ENCODE measurements at regions not wholly inside any gene's neighbourhood (a gene's known extent, or its start where the extent isn't known, plus 50 kb on each side); places are given as distances from the start of the nearest gene placed in this dataset.
"Not testable (repeated sequence)": the region's sequence is repeated elsewhere in the genome, so short reads cannot be mapped to it uniquely, and the experiment has no call there.

GRCh38 chr5:125914471-125914870 is 508.7 kb upstream of the GRAMD2B start:
- TF ChIP-seq CTCF (IDR thresholded peaks at IDR 0.05; ENCODE audit: borderline replicate concordance) = no peak
- DNase-seq = no peak
- intact Hi-C loops (cut with micrococcal nuclease) = no loop called here
- Histone ChIP-seq H3K9me3 (replicated peaks) (peaks cover 26% of the 10 kb centered on the region), H3K27ac (replicated peaks) (no peak overlapping the region), H3K4me3 (no peak overlapping the region), H3K4me1 (no peaks in the 10 kb centered on the region), H3K36me3 (no peaks in the 10 kb centered on the region), H3K27me3 (ENCODE audit: low read depth) (no peaks in the 10 kb centered on the region)

- H3K27ac ChIP-seq (replicated peaks); H3K4me3 ChIP-seq; H3K27me3 ChIP-seq (ENCODE audit: low read depth); DNase-seq; intact Hi-C loops (cut with micrococcal nuclease); H3K36me3 ChIP-seq; H3K4me1 ChIP-seq: not testable (repeated sequence)
- H3K9me3 ChIP-seq (replicated peaks) = peaks cover 20% of the 10 kb centered on the region
Observed at GRCh38 chr5:125923958-125924357, 499.3 kb upstream of the GRAMD2B start.

DNA sequence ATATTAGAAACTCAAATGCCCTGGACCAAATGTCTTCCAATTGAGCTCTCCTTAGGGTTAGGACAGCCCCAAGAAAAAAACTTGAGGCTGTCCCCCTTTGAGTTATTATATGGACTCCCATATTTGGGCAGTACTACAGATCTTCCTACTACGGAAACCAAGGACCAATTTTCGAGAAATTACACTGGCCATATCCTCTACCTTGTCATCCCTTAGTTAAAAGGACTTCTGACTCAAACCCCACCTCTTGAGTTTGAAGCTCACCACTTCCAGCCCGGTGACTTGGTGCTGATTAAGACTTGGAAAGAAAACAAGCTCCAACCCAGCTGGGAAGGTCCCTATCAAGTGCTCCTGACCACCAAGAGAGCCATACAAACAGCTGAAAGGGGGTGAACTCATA is 497.0 kb upstream of the GRAMD2B start:
- no peak for DNase-seq
- Histone ChIP-seq H3K36me3 (no peaks in the 10 kb centered on the region), H3K27me3 (ENCODE audit: low read depth) (no peaks in the 10 kb centered on the region), H3K4me3 (no peak overlapping the region), H3K27ac (replicated peaks) (no peak overlapping the region), H3K9me3 (replicated peaks) (peaks cover 21% of the 10 kb centered on the region), H3K4me1 (no peaks in the 10 kb centered on the region)
- intact Hi-C loops (cut with micrococcal nuclease) = no loop called here
- TF ChIP-seq CTCF (IDR thresholded peaks at IDR 0.05; ENCODE audit: borderline replicate concordance) = no peak

DNA sequence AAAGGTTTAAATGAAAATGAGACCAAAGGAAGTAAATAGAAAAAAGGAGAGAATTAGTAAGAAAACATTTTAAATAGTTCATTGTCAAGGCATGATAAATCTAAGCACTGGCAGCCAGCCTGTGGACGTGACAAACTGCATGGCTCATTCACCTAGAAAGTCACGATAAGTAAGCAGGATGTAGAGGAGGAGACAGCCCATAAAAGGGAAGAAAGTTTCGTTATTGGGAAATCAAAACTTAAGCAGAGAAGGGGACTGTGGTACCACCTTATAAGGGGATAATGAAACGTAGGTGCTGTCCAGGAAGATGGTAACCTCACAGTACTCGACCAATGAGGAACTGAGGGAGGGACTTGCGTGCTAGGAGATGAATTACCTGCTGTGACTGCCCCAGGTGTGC is 494.5 kb upstream of the GRAMD2B start:
- no peak overlapping the region for H3K27ac ChIP-seq (replicated peaks)
- H3K4me1 ChIP-seq = no peaks in the 10 kb centered on the region
- no peaks in the 10 kb centered on the region for H3K27me3 ChIP-seq (ENCODE audit: low read depth)
- H3K36me3 ChIP-seq = no peaks in the 10 kb centered on the region
- TF ChIP-seq CTCF (IDR thresholded peaks at IDR 0.05; ENCODE audit: borderline replicate concordance) = no peak
- no peak for DNase-seq
- intact Hi-C loops (cut with micrococcal nuclease) = no loop called here
- no peak overlapping the region for H3K4me3 ChIP-seq
- peaks cover 21% of the 10 kb centered on the region for H3K9me3 ChIP-seq (replicated peaks)

DNA sequence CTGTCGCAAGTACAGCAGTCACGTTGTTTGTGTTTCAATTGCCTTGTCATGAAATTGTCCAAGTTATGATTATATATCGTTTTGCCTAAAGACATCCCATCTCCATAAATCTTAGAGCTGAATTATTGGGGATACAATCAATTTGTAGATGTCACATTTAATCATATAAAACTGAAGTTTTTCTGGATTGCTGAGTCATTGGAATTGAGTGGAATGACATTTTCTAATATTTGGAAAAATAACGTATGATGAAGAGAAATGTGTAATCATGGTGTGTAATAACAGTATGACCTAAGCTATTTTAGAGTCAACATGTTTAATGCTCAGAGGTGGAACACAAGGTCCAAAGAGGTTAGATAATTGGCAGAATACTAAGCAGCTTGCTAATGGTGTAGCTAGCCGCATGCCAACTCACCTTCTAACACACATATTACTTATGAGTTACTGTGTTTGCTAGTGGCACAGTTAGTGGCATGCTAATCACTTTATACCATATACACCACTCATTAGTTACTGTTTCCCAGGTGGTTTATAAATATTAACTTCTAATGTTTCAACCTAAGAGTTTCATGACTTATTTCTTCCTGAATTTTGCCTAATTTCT is 473.1 kb upstream of the GRAMD2B start:
- Histone ChIP-seq H3K4me1 (no peaks in the 10 kb centered on the region), H3K36me3 (no peaks in the 10 kb centered on the region), H3K9me3 (replicated peaks) (peaks cover 13% of the 10 kb centered on the region), H3K27me3 (ENCODE audit: low read depth) (no peaks in the 10 kb centered on the region), H3K4me3 (no peak overlapping the region), H3K27ac (replicated peaks) (no peak overlapping the region)
- intact Hi-C loops (cut with micrococcal nuclease) = no loop called here
- DNase-seq = no peak
- no peak for TF ChIP-seq CTCF (IDR thresholded peaks at IDR 0.05; ENCODE audit: borderline replicate concordance)

DNA sequence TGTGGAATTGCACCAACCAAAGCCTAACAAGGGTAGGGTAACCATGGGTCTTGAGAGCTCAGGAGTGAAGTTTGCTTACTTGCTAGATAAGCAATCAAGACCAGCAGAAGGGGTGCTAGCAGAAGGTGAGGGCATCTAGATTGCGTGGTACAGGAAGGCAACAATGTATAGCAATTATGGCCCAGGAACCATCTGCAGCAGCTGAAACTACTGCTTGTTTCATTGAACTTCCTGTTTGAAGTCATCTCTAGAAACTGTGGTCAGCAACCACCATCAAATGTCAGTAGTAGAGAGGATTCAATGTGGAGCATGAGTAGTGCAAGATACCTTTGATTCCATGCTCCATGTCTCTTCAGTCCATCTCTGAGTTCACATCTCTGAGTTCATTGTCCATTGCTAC is 462.1 kb upstream of the GRAMD2B start:
- TF ChIP-seq CTCF (IDR thresholded peaks at IDR 0.05; ENCODE audit: borderline replicate concordance) = no peak
- no peak overlapping the region for H3K27ac ChIP-seq (replicated peaks)
- H3K36me3 ChIP-seq = no peaks in the 10 kb centered on the region
- intact Hi-C loops (cut with micrococcal nuclease) = no loop called here
- DNase-seq = no peak
- no peak overlapping the region for H3K4me3 ChIP-seq
- H3K9me3 ChIP-seq (replicated peaks) = no peaks in the 10 kb centered on the region
- no peaks in the 10 kb centered on the region for H3K4me1 ChIP-seq
- no peaks in the 10 kb centered on the region for H3K27me3 ChIP-seq (ENCODE audit: low read depth)

Measured in left ventricle myocardium inferior (tissue), 1 donor.